Kidney capillary endothelial cell (primary cell): ENCODE measurements at regions not wholly inside any gene's neighbourhood (a gene's known extent, or its start where the extent isn't known, plus 50 kb on each side); places are given as distances from the start of the nearest gene placed in this dataset.

ENCODE experiments used
- DNase-seq: peaks from one replicate; pipeline ENCODE4 v3.0.0-alpha.2; 2018; ENCODE audit warnings: low spot score

DNA sequence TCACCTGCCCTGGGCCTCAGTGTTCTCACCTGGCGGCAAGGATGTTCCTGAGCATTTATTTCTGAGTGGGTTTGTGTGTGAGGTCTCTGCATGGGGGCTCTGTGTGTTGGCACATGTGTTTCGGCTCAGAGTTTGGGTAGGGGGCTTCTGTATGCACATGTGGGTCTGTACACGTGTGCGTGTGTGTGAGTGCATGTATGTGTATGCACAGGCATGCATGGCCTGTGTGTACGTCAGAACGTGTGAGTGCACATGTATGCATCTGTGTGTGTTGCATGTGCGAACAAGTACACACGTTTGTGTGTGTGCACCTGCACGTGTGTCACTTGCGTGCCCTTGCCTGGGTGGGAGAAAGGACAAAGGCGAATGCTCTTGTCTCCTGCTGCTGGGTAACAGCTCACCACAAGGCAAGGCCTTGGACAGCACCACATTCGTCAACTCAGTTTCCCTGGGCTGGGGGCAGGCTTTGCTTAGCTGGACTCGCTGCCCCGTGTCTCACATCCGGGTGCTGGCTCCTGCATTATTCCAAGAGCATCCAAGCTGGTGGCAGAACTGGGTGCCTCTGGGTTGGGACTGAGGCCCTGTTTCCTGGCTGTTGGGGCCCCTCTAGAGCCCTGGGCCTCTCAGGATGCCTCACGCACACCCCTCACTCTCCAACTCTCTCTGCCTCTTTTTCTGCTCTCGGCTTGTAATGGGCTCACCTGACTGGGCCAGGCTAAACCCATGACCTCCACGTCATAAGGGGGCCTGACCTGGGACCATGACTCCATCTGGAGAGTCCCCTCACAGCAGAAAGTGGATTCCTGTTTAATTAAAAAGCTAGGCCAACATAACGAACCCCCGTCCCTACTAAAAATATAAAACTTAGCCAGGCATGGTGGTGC is 153.6 kb upstream of the C14orf180 start:
- DNase-seq = no peak

DNA sequence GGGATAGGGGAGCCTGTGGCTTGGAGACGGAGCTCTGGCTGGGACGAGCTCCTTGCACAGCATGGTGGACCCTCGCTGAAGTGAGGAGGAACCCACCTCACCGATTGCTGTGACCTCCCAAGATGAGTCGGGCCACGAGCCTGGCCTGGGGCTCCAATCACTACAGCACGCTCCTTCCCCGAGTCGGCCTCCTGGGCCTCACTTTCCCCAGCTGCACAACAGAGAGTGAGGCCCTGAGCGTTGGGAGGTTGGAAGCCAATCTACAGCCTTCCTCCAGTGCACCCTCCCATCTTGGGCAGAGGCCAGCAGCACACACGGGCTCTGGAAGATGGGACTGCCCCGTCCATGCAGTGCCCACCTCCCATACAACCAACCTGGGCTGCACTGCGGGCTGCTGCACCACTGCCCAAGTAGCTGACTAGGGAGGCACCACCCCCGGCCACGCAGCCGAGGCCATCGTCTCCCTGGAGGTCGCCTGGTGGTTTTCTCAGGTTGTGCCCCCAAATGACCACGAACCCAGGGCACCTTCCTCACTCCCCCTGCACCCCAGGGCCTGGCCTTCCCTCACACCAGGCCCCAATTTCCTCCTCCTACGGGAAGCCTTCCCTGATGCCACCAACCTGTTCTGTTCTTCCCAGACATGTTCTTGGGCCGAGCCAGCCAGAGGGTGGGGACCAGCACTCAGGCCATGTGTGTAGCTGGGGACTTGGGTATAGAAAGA is 152.3 kb upstream of the C14orf180 start:
- no peak for DNase-seq

DNA sequence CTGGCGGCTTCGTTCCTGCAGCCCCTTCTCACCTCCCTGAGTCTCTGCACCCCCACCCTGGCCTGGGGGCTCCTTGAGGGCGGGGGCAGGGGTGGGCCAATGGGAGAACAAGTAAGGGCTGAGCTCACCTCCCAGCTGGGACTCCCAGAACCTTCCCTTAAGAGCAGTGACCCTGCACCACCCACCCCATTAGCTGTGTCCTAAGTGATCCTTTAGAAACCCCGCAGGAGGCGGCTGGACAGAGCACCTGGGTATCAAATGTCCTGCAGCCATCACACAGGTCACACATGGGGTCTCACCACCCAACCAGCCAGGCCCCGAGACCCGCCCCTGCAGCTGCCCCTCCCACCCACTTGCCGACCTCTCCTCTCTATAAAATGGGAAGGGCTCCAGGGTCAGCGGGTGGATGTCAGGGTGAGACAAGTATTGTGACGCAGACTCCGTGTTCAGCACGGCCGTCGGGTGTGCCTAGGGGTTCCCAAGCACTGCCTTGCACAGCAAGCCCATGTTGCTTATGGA is 151.2 kb upstream of the C14orf180 start:
- no peak for DNase-seq

DNA sequence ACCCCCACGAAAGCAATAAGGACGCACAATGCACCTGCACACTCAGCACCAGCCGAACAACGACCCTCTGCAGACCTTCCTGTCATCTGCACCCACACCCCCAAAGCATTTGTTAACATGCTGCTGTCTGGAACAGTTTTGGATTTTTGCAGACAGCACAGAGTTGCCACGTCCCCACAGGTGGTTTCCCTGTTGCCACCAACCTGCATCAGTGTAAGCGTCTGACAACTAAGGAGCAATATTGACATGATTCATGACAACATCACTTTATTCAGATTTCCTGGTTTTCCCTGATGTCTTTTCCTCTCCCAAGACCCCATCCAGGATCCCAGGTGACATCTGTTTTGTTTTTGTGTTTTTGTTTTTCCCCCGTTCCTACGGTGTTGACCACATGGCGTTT is 150.7 kb upstream of the C14orf180 start:
- no peak for DNase-seq

DNA sequence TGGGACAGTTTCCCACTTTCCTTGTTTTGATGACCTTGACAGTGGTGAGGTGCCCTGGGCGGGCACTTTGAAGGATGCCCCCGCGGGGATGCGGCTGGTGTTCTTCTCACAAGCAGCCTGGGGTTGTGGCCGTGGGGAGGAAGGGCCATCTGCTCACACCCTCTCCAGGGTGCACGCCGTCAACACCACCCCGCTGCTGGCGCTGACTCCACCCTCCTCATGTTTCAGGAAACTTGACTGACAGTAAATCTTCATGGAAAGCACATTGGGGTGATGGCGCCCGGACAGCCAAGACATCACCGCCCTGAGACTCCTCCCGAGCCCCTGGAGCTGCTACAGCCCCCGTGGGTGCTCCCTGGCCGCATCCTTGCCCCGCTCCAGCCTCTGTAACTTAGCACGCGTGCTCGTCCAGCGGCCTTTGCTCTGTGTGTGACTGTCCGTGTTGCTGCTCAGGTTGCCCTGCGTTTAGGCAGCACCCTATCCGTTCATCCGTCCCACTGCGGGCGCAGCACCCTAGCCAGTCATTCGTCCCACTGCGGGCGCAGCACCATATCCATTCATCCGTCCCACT is 150.2 kb upstream of the C14orf180 start:
- no peak for DNase-seq

DNA sequence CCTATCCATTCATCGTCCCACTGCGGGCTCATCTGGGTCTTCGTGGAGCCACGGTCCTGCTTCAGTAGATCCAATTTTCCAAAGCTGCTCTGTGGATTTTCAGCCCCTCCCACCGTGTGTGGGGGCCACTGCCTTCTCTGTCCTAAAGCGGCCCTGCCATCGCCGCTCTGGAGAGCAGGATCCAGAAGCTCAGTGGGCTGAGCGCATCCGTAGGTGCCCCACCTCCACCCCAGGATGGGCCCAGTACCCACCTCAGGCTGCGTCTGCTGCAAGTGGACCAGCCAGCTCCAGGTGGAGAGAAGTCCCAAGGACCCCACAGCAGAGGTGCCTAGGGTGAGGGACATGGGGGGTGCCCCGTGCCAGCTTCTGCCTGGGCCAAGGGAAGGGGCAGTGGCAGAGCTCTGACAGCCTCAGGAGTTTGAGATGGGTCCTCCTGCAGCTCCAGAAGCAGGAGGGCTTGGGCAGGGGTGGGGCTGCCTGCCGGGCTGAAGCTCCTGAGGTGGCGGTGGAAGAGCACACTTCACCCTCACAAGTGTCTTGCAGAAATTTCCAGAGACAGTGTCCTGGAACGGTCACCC is 148.1 kb upstream of the C14orf180 start:
- DNase-seq = no peak

DNA sequence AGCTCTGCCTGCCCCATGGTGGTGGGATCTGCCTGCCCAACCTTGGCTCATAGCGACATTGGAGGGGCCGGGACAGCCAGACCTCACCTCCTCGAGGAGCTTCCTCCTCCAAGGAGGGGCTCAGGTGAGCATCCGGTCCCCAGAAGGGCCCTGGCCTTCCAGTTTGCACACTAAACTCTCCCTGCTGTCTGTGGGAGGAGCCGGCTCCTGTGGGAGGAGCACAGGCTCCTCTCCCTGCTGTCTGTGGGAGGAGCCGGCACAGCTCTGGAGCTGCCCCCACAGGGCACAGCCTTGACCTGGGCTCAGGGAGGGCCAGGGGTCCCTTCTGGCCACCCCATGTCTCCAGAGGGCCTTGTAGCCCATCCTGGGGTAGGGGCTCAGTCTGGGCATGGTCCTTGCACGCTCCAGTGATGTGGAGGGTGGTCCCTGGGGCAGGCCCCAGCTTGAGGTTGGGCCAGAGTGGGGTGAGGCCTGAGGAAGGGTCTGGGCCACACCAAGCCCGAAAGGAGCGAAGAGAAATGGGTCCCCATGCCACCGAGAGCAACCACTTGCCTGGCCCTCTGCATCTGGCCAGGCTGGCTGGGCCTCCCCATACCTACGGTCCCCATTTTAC is 147.5 kb upstream of the C14orf180 start:
- DNase-seq = no peak

DNA sequence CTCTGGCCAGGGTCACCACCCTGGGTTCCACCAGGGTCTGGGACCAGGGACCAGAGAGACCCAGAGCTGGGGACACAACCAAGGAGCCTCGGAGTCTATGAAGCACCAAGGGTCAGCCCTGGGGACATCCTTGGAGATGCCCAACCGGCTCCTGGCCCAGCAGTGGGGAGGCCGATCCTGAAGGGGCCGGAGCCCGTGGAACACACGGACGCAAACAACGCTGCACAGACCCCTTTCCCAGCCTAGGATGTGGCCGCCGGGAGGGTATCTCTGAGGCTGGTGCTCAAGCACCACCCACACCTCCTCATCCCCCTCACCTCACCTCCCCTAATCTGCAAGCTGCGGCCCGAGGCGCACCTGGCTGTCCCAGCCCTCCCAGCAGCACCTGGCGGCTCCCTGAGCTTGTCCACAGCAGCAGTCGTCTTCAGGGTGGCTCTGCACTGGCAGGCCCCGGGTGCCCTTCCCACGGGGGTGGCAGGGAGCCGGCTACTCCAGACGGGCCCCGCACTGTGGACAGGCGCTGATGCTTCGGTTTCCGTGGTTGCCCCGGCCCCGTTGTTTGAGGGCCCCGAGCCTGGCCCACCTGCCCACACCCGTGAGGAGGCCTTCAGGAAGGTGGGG is 146.8 kb upstream of the C14orf180 start:
- DNase-seq = no peak

DNA sequence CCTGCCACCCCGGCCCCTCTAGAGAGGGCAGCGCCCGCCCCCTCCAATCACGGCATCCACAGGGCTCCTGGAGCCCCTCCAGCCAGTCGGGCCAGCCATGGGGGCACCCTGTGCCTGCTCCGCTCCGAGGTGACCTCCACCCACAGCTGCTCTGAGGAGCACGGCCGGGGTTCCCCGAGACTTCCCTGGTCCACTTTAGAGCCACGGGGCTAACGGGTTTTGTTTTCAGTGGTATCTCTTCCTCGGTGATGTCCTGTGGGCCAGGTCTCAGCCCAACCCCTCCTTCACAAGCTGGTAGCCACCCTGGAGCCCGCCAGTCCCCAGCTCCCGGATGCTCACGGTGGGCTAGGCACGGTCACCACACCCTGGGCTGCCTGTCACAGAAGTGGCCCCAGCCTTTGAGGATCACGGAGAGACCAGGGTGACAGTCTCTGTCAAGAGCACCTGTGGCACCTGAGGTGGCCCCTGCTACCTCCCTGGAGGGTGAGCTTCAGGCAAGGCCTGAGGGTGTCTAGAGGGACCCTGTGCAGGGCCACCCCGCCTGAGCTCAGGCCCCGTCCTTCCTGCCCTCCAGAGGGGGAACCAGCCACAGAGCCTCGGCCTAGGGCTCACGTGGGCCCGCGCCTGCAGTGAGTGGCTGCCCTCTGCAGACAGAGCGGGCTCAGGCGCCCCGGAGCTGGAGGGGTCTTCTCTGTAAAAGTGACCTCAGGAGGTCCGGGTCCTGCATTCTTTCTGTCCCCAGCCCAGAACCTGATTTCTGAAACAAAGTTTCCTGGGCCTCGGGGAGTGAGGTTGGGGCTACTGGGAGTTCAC is 146.0 kb upstream of the C14orf180 start:
- no peak for DNase-seq

DNA sequence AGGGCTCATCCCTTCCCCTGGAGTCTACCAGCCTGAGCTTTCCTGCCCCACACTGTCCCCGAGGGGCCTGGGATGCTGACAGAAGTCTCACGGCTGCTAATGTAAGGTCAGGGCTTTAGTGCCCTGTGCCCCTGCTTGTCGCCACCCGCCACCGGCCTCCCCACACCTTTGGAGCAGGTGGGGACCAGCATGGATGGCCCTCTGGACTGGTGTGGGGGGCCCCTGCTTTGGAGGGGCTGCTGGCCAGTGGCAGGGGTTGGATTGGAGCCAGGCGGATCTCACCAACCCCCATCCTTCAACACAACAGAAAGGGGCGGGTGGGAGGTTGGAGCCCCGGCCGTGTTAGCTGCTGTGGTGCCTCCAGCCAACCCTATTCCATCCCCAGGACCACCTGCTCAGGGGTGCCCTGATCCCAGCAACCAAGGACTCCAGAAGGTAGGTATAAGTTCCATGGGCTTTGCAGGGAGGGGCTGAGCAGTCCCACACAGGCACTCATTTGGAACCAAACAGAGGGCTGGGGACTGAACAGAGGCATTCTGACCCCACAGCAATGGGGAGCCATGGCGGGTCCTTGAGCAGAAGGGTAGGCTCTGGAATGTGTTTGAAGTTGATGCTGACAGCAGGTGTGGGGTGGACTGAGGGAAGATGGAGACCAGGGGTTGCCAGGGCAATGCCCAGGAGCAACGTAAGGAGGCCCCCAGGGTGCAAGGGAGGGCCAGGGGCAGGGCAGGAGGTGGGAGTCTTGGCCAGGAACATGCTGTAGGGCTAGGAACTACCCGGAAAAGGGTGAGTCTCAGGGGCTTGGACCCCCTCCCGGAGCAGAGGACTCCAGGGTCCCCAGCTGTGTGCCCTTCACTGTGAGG is 145.1 kb upstream of the C14orf180 start:
- no peak for DNase-seq

DNA sequence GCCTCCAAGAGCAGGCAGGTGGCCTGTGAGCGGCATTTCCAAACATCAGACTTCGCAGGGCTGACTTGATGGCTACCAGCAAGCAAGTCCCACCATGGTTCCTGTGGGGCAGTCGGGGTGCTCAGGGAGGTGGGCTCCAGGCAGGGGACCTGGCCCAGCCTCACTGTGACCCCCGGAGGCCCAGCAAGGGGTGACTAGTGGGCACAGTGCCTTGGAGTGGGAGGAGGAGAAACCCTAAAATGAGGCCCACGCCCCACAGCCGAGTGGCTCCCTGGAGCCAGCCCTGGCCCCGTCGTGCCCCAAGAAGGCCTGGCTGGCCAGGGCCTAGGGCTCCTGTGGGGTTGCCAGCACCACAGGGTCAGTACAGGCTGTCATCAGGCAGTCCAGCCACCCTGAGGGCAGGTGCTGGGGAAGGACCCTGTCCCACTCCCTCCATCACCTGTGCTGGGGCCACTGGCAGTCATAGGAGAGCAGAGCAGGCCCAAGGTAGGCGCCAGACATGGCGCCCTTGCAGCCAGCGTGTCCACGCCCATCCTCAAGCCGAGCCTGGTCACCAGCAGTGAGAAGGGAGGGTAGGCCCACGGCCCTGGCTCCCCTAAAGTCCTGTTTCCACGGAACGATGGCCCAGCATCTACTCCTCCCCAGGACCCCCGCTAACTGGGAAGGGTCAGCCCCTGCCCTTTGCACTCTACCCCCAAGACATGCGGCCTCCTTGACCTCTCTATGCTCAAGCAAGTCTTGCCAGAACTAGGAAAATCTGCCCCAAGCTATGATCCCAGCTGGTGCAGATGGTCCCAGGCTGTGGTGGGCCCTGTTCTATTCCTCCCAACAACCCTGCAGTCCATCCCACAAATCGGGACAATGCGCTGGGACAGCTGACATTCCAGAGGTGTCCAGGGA is 144.2 kb upstream of the C14orf180 start:
- DNase-seq = no peak

DNA sequence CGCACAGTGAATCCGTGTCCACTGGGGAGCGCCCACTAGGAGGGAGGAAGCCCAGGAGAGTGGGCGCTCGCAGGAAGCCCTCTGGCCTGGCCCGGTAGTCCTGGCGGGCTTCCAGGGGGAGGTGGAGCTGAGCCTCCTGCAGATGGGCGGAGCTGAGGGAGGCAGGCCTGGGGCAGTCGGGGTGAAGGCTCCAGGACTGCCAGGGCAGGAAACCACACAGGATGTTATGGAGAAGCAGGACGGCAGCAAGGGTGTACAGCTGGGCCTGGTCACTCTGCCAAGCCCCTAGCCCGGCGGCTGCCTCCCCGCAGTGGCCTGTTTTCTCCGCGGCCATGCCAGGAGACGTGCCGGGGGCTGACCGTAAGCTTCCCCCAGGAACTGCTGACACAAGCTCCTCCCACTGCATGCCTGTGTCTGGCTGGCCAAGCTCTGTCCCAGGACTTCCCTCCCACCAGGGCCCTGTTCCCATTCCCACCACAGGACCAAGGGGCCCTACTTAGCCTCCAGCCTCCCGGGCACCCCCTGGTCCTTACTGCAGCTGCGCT is 143.4 kb upstream of the C14orf180 start:
- DNase-seq = peak; percentile 61

DNA sequence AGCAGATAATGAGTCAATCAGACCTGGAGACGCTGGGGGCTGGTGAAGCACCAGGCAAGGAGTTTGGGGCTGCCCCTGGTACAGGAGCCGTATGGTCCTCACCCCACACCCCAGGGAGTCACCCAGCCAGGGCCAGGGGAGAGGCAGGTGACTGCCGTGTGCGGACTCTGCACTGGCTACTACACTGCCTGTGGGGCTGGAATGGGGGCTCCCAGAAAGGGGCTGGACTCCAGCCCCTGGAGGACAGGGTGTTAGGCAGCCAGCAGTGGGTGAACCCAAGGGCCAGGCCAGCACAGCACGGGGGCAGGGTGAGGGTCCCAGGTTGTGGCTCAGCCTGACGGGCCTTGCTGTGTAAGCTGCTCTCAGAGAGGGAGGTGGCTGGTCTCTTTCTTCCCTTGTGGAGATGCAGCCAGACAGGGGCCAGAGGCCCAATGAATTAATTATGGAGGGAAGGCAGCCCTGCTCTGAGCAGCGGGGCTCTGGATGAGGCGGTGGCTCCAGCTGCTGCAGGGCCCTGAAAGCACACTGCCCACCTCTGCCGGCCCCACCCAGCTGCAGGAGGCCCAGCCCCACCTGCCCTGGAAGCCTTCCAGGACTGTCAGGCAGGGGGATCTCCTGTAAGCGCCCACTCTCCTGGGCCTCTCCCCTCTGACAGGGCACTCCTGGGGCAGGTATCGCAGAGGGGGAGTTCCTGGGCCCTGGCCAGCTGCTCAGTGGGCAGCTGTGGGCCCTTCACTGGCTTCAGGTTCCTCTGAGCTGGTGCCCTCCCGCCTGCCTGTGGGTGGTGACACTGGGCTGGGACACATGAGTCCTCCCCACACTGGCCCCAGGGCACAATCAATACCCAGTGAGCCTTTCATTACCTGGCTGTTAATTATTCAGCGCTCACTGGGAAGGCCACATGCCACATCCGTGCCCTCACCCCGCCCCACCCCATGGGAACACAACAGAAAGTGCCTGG is 142.5 kb upstream of the C14orf180 start:
- no peak for DNase-seq

DNA sequence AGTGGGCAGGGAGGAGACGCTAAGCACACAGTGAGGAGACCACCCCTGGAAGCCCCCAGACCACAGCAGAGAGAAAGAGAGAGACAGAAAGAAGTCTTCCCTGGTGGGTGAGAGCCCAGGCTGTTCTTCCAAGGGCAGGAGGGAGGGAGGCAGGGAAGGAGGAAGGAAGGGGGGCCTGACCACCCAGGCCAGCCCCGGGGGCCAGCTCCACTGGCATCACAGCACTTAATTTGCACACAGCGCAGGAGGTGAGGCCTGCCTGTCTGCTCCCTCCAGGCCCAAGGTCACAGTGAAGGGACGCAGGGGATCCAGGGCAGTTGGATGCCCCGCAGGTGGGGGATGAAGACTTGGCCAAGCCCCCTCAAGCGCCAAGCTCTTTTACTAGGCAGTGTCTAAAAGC is 141.9 kb upstream of the C14orf180 start:
- no peak for DNase-seq

DNA sequence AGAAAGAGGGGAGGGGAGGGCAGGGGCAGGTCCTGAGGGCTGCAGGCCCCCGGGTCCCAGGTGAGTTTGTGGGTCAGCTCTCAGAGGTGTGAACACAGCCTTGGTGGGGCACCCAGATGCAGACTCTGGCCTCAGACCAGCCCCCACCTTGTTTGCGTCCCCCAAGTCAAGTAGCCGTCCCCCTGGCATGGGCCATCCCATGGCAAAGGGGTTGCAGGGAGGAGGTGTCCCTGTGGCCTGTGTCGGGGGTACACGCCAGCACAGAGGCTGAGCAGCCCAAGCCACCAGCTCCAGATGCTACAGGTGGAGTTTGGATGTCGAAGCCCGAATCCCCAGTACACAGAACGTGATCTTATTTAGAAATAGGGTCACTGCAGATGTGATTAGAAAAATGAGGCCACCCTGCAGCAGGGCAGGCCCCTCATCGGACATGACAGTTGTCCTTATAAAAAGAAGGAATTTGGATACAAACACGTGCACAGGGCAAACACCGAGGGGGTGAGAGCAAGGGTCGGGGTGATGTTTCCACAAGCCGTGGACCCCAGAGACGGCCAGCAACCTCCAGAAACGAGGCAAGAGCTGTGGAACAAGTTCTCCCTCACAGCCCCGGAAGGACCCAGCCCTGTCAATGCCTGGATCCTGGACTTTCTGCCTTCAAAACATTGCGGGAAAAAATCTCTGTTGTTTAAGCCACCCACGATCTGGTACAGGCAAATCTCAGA is 141.2 kb upstream of the C14orf180 start:
- DNase-seq = no peak

DNA sequence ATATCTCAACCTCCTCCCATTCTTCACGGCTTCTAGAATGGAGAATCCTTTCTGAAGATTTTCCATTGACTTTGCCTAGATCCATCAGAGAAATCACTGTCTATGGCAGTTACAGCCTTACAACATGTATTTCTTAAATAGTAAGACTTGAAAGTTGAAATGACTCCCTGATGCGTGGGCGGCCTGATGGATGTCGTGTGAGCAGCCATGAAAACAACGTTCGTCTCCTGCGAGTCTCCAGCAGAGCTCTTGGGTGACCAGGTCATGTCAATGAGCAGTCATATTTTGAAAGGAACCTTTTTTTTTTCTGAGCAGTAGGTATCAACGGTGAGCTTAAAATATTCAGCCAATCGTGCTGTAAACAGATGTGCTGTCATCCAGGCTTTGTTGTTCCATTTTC is 139.9 kb upstream of the C14orf180 start:
- no peak for DNase-seq
